Muscle of arm (tissue), 1 donor: ENCODE measurements at regions not wholly inside any gene's neighbourhood (a gene's known extent, or its start where the extent isn't known, plus 50 kb on each side); places are given as distances from the start of the nearest gene placed in this dataset.

ENCODE experiments used
- DNase-seq: peaks from one replicate; pipeline ENCODE4 v3.0.0-alpha.2; 2013

GRCh38 chr4:182179105-182179504 lies 64.1 kb upstream of the TENM3 start:
- DNase-seq = no peak

- DNase-seq = no peak
Observed at GRCh38 chr4:182179751-182180150, 63.5 kb upstream of the TENM3 start.

- peak; percentile 46 for DNase-seq
Observed at GRCh38 chr4:182185491-182185890, 57.7 kb upstream of the TENM3 start.

DNA sequence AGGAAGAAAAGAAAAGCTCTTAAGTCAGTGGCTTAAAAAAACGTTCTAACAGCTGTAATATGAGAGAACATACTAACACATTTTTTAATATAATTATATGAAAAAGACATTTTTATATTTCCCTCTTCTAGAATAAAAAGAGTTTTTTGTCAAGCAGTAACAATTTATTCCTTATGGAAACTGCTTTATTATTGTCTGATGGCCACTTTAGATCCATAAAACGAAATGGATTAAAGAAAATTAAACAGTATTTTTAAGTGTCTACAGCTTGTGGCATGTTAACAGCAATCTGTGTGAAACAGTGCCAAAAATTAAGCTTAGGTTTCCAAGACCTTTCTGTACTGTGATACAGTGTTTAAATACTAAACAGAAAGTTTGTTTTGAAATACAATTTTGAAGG lies 55.5 kb upstream of the TENM3 start:
- no peak for DNase-seq

- no peak for DNase-seq
Observed at GRCh38 chr4:182188622-182189021, 54.6 kb upstream of the TENM3 start.

- DNase-seq = no peak
Observed at GRCh38 chr4:182189103-182189878, 53.9 kb upstream of the TENM3 start.

DNA sequence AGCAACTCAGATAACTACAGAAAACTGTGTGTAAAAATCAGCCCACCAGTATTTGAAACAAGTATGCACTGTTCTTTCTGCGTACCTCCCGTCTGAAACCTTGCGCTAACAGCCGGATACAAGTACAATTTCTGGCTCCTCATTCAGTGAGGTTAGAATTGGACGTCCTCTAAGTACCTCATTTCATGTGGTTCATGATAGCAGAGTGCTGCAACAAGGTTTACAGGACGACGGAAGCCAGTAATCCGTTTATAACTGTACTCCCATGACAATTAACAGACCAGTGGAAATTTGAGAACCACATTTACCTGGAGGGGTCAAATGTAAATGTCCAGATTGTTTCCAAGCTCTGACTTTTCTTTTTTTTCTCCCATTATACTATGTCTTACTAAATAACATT lies 52.9 kb upstream of the TENM3 start:
- DNase-seq = no peak

DNA sequence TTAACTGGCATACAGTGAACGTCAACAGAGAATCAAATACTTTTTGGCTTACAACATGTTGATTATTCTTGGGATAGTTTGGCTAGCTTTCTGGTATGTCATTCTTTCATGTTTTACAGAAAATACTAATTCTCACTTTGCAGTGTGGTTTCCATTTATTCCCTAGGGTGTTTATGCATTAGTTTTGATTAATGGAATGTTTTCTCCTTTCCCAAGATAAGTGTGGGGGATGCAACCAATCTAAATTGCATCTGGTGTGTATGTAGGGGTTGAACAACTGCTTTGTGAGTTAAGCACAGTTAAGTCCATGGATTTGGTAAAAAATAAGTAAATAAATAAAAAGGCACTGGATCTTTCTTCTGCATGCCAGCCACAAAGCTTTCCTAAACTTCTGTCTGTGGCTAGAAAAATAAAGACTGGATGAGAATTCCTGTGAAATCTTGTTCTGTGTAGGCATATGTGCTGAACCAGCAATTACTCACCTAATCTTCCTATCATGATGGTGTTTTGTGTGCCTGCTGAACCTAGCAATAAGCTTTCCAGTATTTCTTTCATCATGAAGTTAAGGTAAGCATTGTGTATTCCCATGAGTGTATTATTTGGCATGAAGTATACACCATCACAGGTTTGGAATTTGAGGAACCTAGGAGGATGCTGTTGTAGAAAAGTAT lies 50.6 kb upstream of the TENM3 start:
- no peak for DNase-seq

GRCh38 chr4:182193311-182193710 lies 49.9 kb upstream of the TENM3 start:
- no peak for DNase-seq
